H1 (cell line): ENCODE measurements at regions not wholly inside any gene's neighbourhood (a gene's known extent, or its start where the extent isn't known, plus 50 kb on each side); places are given as distances from the start of the nearest gene placed in this dataset.

Experiments used
- CTCF ChIA-PET: fragments of 300-600 bp; sonication (Branson Sonifier 250); formaldehyde crosslinking; loops from one replicate; lab custom pipeline; 2021; ENCODE audit not compliant: partially characterized antibody; lab: Charles Lee
- POLR2A ChIA-PET: fragments of 300-600 bp; sonication (Branson Sonifier 250); formaldehyde crosslinking; loops from one replicate; lab custom pipeline; 2021; ENCODE audit warnings: inconsistent platforms; ENCODE audit not compliant: partially characterized antibody; lab: Charles Lee
- DNase-seq, 2 experiments: peaks; one replicate each; pipeline versions ENCODE4 v3.0.0 to v3.0.0-alpha.2; 2010 to 2022; ENCODE audit warnings: low spot score in 2 of 2, low read depth in 1 of 2, mixed read lengths in 1 of 2
- FAIRE-seq: peaks from 2 replicates; lab custom pipeline; 2011; peaks lifted over from hg19 to GRCh38; lab: Jason Lieb, UNC
- H2AFZ ChIP-seq: 2 replicates; pipeline ENCODE4 v1.8.1; 2012; ENCODE audit warnings: low read length, inconsistent platforms
- H2AK5ac ChIP-seq: 2 replicates; pipeline ENCODE4 v1.6.1; 2013; ENCODE audit warnings: low read depth, low read length
- H2BK120ac ChIP-seq: replicated peaks from 2 replicates; pipeline ENCODE3; 2013; ENCODE audit warnings: low read depth, low read length, inconsistent platforms
- H2BK12ac ChIP-seq: 2 replicates; pipeline ENCODE4 v1.6.1; 2013; ENCODE audit warnings: low read depth, low read length
- H2BK15ac ChIP-seq: 2 replicates; pipeline ENCODE4 v1.6.1; 2013; ENCODE audit warnings: low read length
- H2BK20ac ChIP-seq: 2 replicates; pipeline ENCODE4 v1.6.1; 2013; ENCODE audit warnings: low read length
- H2BK5ac ChIP-seq: 2 replicates; pipeline ENCODE4 v1.6.1; 2013; ENCODE audit warnings: low read depth, low read length
- H3K14ac ChIP-seq: 2 replicates; pipeline ENCODE4 v1.6.1; 2013; ENCODE audit warnings: inconsistent platforms; ENCODE audit not compliant: insufficient read length
- H3K18ac ChIP-seq: 2 replicates; pipeline ENCODE4 v1.6.1; 2013; ENCODE audit warnings: low read length; ENCODE audit errors: extremely low read depth
- H3K23ac ChIP-seq: 2 replicates; pipeline ENCODE4 v1.6.1; 2013; ENCODE audit warnings: inconsistent platforms; ENCODE audit not compliant: insufficient read length
- H3K23me2 ChIP-seq: 2 replicates; pipeline ENCODE4 v1.6.1; 2013; ENCODE audit warnings: low read depth, low read length
- H3K27ac ChIP-seq: 2 replicates; pipeline ENCODE4 v1.6.1; 2011; ENCODE audit warnings: low read depth, low read length, inconsistent platforms
- H3K27me3 ChIP-seq, 4 experiments: replicated peaks in 1 of 4; 1 replicate in 1 of 4; 2 replicates in 3 of 4; pipeline versions ENCODE4 v1.6.1 to v1.8.1; 2011 to 2013; ENCODE audit warnings: low read length in 3 of 4, mild to moderate bottlenecking in 3 of 4, inconsistent platforms in 2 of 4, mixed read lengths in 2 of 4, moderate library complexity in 1 of 4; ENCODE audit not compliant: control insufficient read depth in 3 of 4, insufficient read depth in 3 of 4; ENCODE audit errors: extremely low read depth in 1 of 4
- H3K36me3 ChIP-seq, 4 experiments: 2 replicates each; pipeline versions ENCODE4 v1.6.1 to v1.8.1; 2011 to 2013; ENCODE audit warnings: mild to moderate bottlenecking in 4 of 4, low read length in 3 of 4, moderate library complexity in 2 of 4, control low read depth in 1 of 4, inconsistent platforms in 1 of 4; ENCODE audit not compliant: insufficient read depth in 4 of 4, control insufficient read depth in 2 of 4
- H3K4ac ChIP-seq: replicated peaks from 2 replicates; pipeline ENCODE3; 2013; ENCODE audit warnings: low read length, low read depth, mixed read lengths, inconsistent platforms; ENCODE audit not compliant: insufficient read length
- H3K4me1 ChIP-seq, 4 experiments: replicated peaks in 1 of 4; 1 replicate in 1 of 4; 2 replicates in 3 of 4; pipeline versions ENCODE4 v1.6.1 to v1.8.1; 2011 to 2013; ENCODE audit warnings: low read length in 3 of 4, inconsistent platforms in 2 of 4, mixed read lengths in 1 of 4; ENCODE audit not compliant: insufficient read depth in 4 of 4, control insufficient read depth in 3 of 4
- H3K4me2 ChIP-seq, 2 experiments: 2 replicates each; pipeline versions ENCODE4 v1.6.1 to v1.8.1; 2011 to 2013; ENCODE audit warnings: low read depth in 2 of 2, low read length in 2 of 2, control low read depth in 1 of 2, inconsistent platforms in 1 of 2, mild to moderate bottlenecking in 1 of 2; ENCODE audit not compliant: insufficient read depth in 1 of 2
- H3K4me3 ChIP-seq, 4 experiments: fragments of 200-600, 300-600 bp in 1 of 4; sonication (generic), shearing (Covaris generic), sonication (Bioruptor Twin) in 1 of 4; 2 replicates each; pipeline versions ENCODE4 v1.5.1 to v1.8.1; 2011 to 2016; ENCODE audit warnings: low read length in 4 of 4, low read depth in 3 of 4, control low read depth in 2 of 4, inconsistent platforms in 2 of 4, mild to moderate bottlenecking in 2 of 4, mixed read lengths in 1 of 4, moderate library complexity in 1 of 4; ENCODE audit not compliant: insufficient read depth in 2 of 4; ENCODE audit errors: extremely low read depth in 1 of 4
- H3K56ac ChIP-seq: replicated peaks from 2 replicates; pipeline ENCODE3; 2013; ENCODE audit warnings: low read depth, mild to moderate bottlenecking, mixed read lengths, low read length, inconsistent platforms; ENCODE audit not compliant: insufficient read length
- H3K79me1 ChIP-seq: 2 replicates; pipeline ENCODE4 v1.6.1; 2013; ENCODE audit warnings: low read depth, low read length, control low read depth
- H3K79me2 ChIP-seq, 2 experiments: 2 replicates each; pipeline versions ENCODE4 v1.6.1 to v1.8.1; 2012 to 2013; ENCODE audit warnings: low read length in 2 of 2, mild to moderate bottlenecking in 2 of 2, inconsistent platforms in 1 of 2; ENCODE audit not compliant: insufficient read depth in 2 of 2, control insufficient read depth in 1 of 2
- H3K9ac ChIP-seq, 4 experiments: replicated peaks in 1 of 4; 1 replicate in 1 of 4; 2 replicates in 3 of 4; pipeline versions ENCODE4 v1.6.1 to v1.8.1; 2011 to 2013; ENCODE audit warnings: low read depth in 3 of 4, low read length in 3 of 4, control low read depth in 2 of 4, mild to moderate bottlenecking in 2 of 4, moderate library complexity in 2 of 4, inconsistent platforms in 1 of 4; ENCODE audit errors: extremely low read depth in 1 of 4
- H3K9me3 ChIP-seq, 2 experiments: 2 replicates each; pipeline versions ENCODE4 v1.6.1 to v1.8.1; 2012 to 2013; ENCODE audit warnings: mild to moderate bottlenecking in 2 of 2, moderate library complexity in 2 of 2, control low read depth in 1 of 2, inconsistent platforms in 1 of 2, low read depth in 1 of 2, low read length in 1 of 2, mixed read lengths in 1 of 2; ENCODE audit not compliant: insufficient read depth in 2 of 2
- H4K20me1 ChIP-seq, 2 experiments: replicated peaks in 1 of 2; 2 replicates each; pipeline versions ENCODE3 to v1.8.1; 2011 to 2013; ENCODE audit warnings: inconsistent platforms in 2 of 2, low read length in 2 of 2, mild to moderate bottlenecking in 1 of 2; ENCODE audit not compliant: insufficient read depth in 2 of 2, control insufficient read depth in 1 of 2
- H4K5ac ChIP-seq: 2 replicates; pipeline ENCODE4 v1.6.1; 2013; ENCODE audit warnings: low read length, low read depth, mixed read lengths, inconsistent platforms; ENCODE audit not compliant: insufficient read length
- H4K8ac ChIP-seq: 2 replicates; pipeline ENCODE4 v1.8.0; 2013; ENCODE audit warnings: mild to moderate bottlenecking, moderate library complexity, low read length, inconsistent platforms; ENCODE audit not compliant: insufficient read depth; ENCODE audit errors: extremely low read depth
- H4K91ac ChIP-seq: replicated peaks from 2 replicates; pipeline ENCODE3; 2013; ENCODE audit warnings: low read length, mixed read lengths, inconsistent platforms; ENCODE audit not compliant: insufficient read length
- CTBP2 ChIP-seq: IDR thresholded peaks from 2 replicates; pipeline ENCODE4 v1.7.0; 2011; ENCODE audit warnings: borderline replicate concordance, mild to moderate bottlenecking, moderate library complexity, mixed read lengths, low read length; ENCODE audit not compliant: insufficient read depth, insufficient read length
- JUND ChIP-seq: IDR thresholded peaks from 2 replicates; pipeline ENCODE4 v1.6.1; 2011; ENCODE audit warnings: mild to moderate bottlenecking, improper control_type of control experiment, low read length
- KDM1A ChIP-seq: fragments of 200-600, 300-600 bp; sonication (generic); IDR thresholded peaks from 2 replicates; pipeline ENCODE4 v1.7.1; 2016; ENCODE audit warnings: mild to moderate bottlenecking, low read length, borderline replicate concordance
- POLR2AphosphoS5 ChIP-seq: IDR thresholded peaks from 2 replicates; pipeline ENCODE4 v1.6.1; 2011; ENCODE audit warnings: low read depth, low read length

- H3K4me3 ChIP-seq = no peak overlapping the region
- no peaks in the 10 kb centered on the region for H3K27me3 ChIP-seq
- POLR2A ChIA-PET = no interaction called here
- H4K5ac ChIP-seq = no peak overlapping the region
- H3K4ac ChIP-seq = no peak overlapping the region
- no peak overlapping the region for H4K8ac ChIP-seq
- H3K9me3 ChIP-seq = no peaks in the 10 kb centered on the region
- no peak overlapping the region for H3K14ac ChIP-seq
- no peak for FAIRE-seq
- no peak overlapping the region for H2BK15ac ChIP-seq
- no peak overlapping the region for H3K4me2 ChIP-seq
- no peaks in the 10 kb centered on the region for H3K79me1 ChIP-seq
- H2BK5ac ChIP-seq = no peak overlapping the region
- H4K91ac ChIP-seq = no peak overlapping the region
- no peak overlapping the region for H3K56ac ChIP-seq
- no peaks in the 10 kb centered on the region for H3K36me3 ChIP-seq
- H4K20me1 ChIP-seq = no peaks in the 10 kb centered on the region
- H3K27ac ChIP-seq = no peak overlapping the region
- no peak overlapping the region for H3K9ac ChIP-seq
- no peak for TF ChIP-seq KDM1A
- TF ChIP-seq JUND = no peak
- no peak for TF ChIP-seq CTBP2
- no peak for TF ChIP-seq POLR2AphosphoS5
- TF ChIP-seq, all 59 proteins: peak for 0
- Histone ChIP-seq H3K23me2 (no peaks in the 10 kb centered on the region), H2BK12ac (no peak overlapping the region), H2BK120ac (no peak overlapping the region), H2AFZ (no peak overlapping the region), H3K4me1 (no peaks in the 10 kb centered on the region), H2BK20ac (no peak overlapping the region), H3K18ac (no peak overlapping the region), H3K79me2 (no peaks in the 10 kb centered on the region), H3K23ac (no peak overlapping the region), H2AK5ac (no peak overlapping the region)
- CTCF ChIA-PET = no interaction called here
- no peak for DNase-seq
Measured at GRCh38 chrX:145484740-145485139, 237.4 kb downstream of the SPANXN1 start.
